ENCODE measurements at regions not wholly inside any gene's neighbourhood (a gene's known extent, or its start where the extent isn't known, plus 50 kb on each side); places are given as distances from the start of the nearest gene placed in this dataset.

DNA sequence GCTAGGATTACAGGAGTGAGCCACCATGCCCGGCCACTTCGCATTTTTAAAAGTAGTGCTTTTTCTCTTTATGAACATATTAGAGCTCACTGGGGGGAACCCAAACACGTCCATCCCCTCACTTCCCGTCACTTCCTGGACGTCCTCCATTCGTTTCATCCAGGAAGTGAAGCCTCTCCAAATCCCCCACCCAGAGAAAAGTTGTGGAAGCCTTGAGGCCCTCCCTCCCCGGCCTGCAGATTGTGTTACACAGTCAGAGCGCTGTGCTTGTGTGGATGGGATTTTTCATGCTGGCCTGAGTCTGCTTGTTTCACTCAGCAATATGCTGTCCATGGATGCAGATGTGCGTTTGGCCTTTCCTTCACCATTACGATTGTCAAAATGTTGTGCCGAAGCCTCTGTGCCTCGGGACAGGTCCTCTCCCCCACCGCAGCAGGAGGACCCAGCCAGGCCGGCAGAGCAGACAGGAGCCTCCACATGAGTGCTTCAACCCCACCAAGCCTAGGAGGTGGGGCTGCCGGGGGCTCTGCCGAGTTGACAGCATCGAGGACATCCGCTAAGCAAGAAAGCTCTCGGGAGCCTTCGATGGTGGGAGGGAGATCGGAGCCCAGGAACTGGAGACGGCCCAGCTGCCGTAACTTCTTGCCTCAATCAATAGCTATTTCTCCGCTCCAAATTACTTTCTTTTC lies 121.6 kb upstream of the PPP1R26 start:
- Histone ChIP-seq H3K36me3 (ENCODE audit: control insufficient read depth, insufficient read depth, low read length) (no peaks in the 10 kb centered on the region), H4K20me1 (replicated peaks; ENCODE audit: control insufficient read depth, insufficient read depth, low read length) (peaks cover 5% of the 10 kb centered on the region; the same call in 1 of the 2 replicates), H3K9me3 (replicated peaks; ENCODE audit: control insufficient read depth, insufficient read depth, low read depth, low read length) (no peaks in the 10 kb centered on the region), H3K9me1 (ENCODE audit: control insufficient read depth, insufficient read depth, low read length) (no peaks in the 10 kb centered on the region), H3K4me1 (replicated peaks in 1 of 2; ENCODE audit: control insufficient read depth in 2 of 2, insufficient read depth in 2 of 2, low read length in 2 of 2) (peaks cover 0 to 6% of the 10 kb centered on the region in 2 experiments; a peak in 2 of 5 replicates), H3K9ac (ENCODE audit: insufficient read depth in 1 of 2, low read depth in 2 of 2, low read length in 2 of 2) (no peak overlapping the region), H3K27ac (ENCODE audit: extremely low read depth, low read depth, low read length) (no peak overlapping the region), H2AFZ (ENCODE audit: low read depth, low read length) (no peak overlapping the region), H3K79me2 (ENCODE audit: control insufficient read depth, insufficient read depth, low read length) (no peaks in the 10 kb centered on the region), H3K4me2 (ENCODE audit: insufficient read depth, low read length) (no peak overlapping the region), H3K27me3 (ENCODE audit: control insufficient read depth in 2 of 2, insufficient read depth in 2 of 2, low read length in 2 of 2) (peaks cover 31 to 69% of the 10 kb centered on the region in 2 experiments), H3K4me3 (no peak overlapping the region)
- intact Hi-C loops (cut with micrococcal nuclease), result no loop called here
- BruUV-seq (replicated peaks), result no TSS peak
- no peak for DNase-seq (ENCODE audit: extremely low read depth in 1 of 4, low spot score in 3 of 4)
- WGBS (ENCODE audit: insufficient coverage, low coverage, missing lambda C conversion rate), result 8% methylated on average over 23 of the region's 24 CpGs
- in situ Hi-C loops (cut with MboI), result no loop called here
- POLR2A ChIA-PET, result interaction anchor here (1.2 kb wide), 1 partner anchor 9 kb away, joined by 3 read pairs; no protein-coding TSS in a partner anchor
- ATAC-seq, result no peak
- no peak for FAIRE-seq
- CTCF ChIA-PET (ENCODE audit: low intra/inter-chr PET ratio), result no interaction called here
- no peak for TF ChIP-seq ETV1 (tag; conservative IDR thresholded peaks at IDR 0.05; ENCODE audit: low read depth)
- no peak for TF ChIP-seq ZNF57 (CRISPR knock-in tag; IDR thresholded peaks at IDR 0.05)
- TF ChIP-seq, protein P1, sequence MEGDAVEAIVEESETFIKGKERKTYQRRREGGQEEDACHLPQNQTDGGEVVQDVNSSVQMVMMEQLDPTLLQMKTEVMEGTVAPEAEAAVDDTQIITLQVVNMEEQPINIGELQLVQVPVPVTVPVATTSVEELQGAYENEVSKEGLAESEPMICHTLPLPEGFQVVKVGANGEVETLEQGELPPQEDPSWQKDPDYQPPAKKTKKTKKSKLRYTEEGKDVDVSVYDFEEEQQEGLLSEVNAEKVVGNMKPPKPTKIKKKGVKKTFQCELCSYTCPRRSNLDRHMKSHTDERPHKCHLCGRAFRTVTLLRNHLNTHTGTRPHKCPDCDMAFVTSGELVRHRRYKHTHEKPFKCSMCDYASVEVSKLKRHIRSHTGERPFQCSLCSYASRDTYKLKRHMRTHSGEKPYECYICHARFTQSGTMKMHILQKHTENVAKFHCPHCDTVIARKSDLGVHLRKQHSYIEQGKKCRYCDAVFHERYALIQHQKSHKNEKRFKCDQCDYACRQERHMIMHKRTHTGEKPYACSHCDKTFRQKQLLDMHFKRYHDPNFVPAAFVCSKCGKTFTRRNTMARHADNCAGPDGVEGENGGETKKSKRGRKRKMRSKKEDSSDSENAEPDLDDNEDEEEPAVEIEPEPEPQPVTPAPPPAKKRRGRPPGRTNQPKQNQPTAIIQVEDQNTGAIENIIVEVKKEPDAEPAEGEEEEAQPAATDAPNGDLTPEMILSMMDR (IDR thresholded peaks at IDR 0.05 in 2 of 3, conservative IDR thresholded peaks at IDR 0.05 in 1 of 3; ENCODE audit: insufficient read depth in 2 of 3, low read depth in 1 of 3, low read length in 3 of 3), result no peak
- TF ChIP-seq, protein P2, sequence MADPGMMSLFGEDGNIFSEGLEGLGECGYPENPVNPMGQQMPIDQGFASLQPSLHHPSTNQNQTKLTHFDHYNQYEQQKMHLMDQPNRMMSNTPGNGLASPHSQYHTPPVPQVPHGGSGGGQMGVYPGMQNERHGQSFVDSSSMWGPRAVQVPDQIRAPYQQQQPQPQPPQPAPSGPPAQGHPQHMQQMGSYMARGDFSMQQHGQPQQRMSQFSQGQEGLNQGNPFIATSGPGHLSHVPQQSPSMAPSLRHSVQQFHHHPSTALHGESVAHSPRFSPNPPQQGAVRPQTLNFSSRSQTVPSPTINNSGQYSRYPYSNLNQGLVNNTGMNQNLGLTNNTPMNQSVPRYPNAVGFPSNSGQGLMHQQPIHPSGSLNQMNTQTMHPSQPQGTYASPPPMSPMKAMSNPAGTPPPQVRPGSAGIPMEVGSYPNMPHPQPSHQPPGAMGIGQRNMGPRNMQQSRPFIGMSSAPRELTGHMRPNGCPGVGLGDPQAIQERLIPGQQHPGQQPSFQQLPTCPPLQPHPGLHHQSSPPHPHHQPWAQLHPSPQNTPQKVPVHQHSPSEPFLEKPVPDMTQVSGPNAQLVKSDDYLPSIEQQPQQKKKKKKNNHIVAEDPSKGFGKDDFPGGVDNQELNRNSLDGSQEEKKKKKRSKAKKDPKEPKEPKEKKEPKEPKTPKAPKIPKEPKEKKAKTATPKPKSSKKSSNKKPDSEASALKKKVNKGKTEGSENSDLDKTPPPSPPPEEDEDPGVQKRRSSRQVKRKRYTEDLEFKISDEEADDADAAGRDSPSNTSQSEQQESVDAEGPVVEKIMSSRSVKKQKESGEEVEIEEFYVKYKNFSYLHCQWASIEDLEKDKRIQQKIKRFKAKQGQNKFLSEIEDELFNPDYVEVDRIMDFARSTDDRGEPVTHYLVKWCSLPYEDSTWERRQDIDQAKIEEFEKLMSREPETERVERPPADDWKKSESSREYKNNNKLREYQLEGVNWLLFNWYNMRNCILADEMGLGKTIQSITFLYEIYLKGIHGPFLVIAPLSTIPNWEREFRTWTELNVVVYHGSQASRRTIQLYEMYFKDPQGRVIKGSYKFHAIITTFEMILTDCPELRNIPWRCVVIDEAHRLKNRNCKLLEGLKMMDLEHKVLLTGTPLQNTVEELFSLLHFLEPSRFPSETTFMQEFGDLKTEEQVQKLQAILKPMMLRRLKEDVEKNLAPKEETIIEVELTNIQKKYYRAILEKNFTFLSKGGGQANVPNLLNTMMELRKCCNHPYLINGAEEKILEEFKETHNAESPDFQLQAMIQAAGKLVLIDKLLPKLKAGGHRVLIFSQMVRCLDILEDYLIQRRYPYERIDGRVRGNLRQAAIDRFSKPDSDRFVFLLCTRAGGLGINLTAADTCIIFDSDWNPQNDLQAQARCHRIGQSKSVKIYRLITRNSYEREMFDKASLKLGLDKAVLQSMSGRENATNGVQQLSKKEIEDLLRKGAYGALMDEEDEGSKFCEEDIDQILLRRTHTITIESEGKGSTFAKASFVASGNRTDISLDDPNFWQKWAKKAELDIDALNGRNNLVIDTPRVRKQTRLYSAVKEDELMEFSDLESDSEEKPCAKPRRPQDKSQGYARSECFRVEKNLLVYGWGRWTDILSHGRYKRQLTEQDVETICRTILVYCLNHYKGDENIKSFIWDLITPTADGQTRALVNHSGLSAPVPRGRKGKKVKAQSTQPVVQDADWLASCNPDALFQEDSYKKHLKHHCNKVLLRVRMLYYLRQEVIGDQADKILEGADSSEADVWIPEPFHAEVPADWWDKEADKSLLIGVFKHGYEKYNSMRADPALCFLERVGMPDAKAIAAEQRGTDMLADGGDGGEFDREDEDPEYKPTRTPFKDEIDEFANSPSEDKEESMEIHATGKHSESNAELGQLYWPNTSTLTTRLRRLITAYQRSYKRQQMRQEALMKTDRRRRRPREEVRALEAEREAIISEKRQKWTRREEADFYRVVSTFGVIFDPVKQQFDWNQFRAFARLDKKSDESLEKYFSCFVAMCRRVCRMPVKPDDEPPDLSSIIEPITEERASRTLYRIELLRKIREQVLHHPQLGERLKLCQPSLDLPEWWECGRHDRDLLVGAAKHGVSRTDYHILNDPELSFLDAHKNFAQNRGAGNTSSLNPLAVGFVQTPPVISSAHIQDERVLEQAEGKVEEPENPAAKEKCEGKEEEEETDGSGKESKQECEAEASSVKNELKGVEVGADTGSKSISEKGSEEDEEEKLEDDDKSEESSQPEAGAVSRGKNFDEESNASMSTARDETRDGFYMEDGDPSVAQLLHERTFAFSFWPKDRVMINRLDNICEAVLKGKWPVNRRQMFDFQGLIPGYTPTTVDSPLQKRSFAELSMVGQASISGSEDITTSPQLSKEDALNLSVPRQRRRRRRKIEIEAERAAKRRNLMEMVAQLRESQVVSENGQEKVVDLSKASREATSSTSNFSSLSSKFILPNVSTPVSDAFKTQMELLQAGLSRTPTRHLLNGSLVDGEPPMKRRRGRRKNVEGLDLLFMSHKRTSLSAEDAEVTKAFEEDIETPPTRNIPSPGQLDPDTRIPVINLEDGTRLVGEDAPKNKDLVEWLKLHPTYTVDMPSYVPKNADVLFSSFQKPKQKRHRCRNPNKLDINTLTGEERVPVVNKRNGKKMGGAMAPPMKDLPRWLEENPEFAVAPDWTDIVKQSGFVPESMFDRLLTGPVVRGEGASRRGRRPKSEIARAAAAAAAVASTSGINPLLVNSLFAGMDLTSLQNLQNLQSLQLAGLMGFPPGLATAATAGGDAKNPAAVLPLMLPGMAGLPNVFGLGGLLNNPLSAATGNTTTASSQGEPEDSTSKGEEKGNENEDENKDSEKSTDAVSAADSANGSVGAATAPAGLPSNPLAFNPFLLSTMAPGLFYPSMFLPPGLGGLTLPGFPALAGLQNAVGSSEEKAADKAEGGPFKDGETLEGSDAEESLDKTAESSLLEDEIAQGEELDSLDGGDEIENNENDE (IDR thresholded peaks at IDR 0.05; ENCODE audit: low read depth, low read length), result no peak
- TF ChIP-seq, protein P3, sequence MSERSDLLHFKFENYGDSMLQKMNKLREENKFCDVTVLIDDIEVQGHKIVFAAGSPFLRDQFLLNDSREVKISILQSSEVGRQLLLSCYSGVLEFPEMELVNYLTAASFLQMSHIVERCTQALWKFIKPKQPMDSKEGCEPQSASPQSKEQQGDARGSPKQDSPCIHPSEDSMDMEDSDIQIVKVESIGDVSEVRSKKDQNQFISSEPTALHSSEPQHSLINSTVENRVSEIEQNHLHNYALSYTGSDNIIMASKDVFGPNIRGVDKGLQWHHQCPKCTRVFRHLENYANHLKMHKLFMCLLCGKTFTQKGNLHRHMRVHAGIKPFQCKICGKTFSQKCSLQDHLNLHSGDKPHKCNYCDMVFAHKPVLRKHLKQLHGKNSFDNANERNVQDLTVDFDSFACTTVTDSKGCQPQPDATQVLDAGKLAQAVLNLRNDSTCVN (CRISPR knock-in tag; IDR thresholded peaks at IDR 0.05), result no peak

Data from K562 (cell line).